ENCODE measurements at regions not wholly inside any gene's neighbourhood (a gene's known extent, or its start where the extent isn't known, plus 50 kb on each side); places are given as distances from the start of the nearest gene placed in this dataset.

DNA sequence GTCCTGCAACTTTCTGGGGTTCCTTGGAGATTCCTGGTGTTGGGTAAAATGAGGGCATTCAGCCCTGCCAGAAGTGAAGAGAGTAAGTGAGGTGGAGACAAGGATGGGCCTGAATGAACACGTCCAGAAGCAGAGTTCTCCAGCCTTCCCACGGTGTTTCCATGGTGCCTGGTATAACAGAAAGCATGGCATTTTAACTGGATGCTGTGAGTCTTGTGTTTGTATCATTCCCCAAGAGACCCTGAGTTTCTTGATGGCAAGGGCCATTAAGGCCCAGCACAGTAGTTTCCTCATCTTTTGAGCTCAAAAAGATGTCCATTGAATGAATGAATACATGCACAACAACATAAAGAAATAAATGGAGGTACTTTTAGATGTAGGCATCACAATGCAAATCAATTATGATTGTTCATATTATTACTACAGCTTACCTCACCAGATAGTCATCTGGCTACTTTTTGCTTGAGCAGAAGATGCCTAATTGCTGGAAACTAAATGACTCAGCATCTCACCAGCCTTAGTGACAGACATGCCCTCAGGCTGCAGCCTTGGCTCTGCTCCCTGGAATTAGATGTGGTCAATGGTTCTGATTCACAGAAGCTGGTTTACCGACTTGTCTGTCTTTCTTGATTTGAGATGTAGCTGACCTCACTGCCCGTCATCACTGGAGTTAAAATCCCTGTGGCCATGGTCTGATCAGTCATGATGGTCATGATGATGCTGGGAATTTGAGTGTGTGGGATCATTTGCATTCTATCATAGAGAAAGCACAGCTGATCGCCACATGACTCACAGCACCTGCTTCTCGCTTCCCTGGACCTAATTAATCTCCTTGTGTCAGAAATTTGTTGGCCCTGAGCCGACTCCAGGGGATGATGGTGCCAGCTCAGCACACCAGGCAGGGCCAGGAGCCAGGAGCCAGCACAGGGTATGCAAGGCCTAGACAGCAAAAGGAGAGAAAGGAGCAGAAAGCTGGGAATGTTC, 83.9 kb downstream of the CXCL12 start:
- TF ChIP-seq, protein P1, sequence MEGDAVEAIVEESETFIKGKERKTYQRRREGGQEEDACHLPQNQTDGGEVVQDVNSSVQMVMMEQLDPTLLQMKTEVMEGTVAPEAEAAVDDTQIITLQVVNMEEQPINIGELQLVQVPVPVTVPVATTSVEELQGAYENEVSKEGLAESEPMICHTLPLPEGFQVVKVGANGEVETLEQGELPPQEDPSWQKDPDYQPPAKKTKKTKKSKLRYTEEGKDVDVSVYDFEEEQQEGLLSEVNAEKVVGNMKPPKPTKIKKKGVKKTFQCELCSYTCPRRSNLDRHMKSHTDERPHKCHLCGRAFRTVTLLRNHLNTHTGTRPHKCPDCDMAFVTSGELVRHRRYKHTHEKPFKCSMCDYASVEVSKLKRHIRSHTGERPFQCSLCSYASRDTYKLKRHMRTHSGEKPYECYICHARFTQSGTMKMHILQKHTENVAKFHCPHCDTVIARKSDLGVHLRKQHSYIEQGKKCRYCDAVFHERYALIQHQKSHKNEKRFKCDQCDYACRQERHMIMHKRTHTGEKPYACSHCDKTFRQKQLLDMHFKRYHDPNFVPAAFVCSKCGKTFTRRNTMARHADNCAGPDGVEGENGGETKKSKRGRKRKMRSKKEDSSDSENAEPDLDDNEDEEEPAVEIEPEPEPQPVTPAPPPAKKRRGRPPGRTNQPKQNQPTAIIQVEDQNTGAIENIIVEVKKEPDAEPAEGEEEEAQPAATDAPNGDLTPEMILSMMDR (conservative IDR thresholded peaks at IDR 0.05) = no peak
- TF ChIP-seq ZFX (IDR thresholded peaks at IDR 0.05) = no peak
- no peak overlapping the region for H3K27ac ChIP-seq

- TF ChIP-seq ZFX (IDR thresholded peaks at IDR 0.05) = no peak
- TF ChIP-seq, protein P1 (conservative IDR thresholded peaks at IDR 0.05) = no peak
- no peak overlapping the region for H3K27ac ChIP-seq
Observed at GRCh38 chr10:44298713-44299112, 86.2 kb downstream of the CXCL12 start.

- no peak overlapping the region for H3K27ac ChIP-seq
- TF ChIP-seq ZFX (IDR thresholded peaks at IDR 0.05) = no peak
- TF ChIP-seq, protein P1 (conservative IDR thresholded peaks at IDR 0.05) = no peak
Observed at GRCh38 chr10:44297963-44298362, 86.9 kb downstream of the CXCL12 start.

GRCh38 chr10:44295644-44296241, 89.2 kb downstream of the CXCL12 start:
- TF ChIP-seq, protein P1 (conservative IDR thresholded peaks at IDR 0.05) = no peak
- TF ChIP-seq ZFX (IDR thresholded peaks at IDR 0.05) = no peak
- no peak overlapping the region for H3K27ac ChIP-seq

- no peak overlapping the region for H3K27ac ChIP-seq
- no peak for TF ChIP-seq ZFX (IDR thresholded peaks at IDR 0.05)
- TF ChIP-seq, protein P1 (conservative IDR thresholded peaks at IDR 0.05) = no peak
Observed at GRCh38 chr10:44294726-44295412, 90.0 kb downstream of the CXCL12 start.

- H3K27ac ChIP-seq = no peak overlapping the region
- TF ChIP-seq, protein P1 (conservative IDR thresholded peaks at IDR 0.05) = no peak
- TF ChIP-seq ZFX (IDR thresholded peaks at IDR 0.05) = no peak
Observed at GRCh38 chr10:44293842-44294241, 91.1 kb downstream of the CXCL12 start.
